ENCODE measurements at regions not wholly inside any gene's neighbourhood (a gene's known extent, or its start where the extent isn't known, plus 50 kb on each side); places are given as distances from the start of the nearest gene placed in this dataset.

DNA sequence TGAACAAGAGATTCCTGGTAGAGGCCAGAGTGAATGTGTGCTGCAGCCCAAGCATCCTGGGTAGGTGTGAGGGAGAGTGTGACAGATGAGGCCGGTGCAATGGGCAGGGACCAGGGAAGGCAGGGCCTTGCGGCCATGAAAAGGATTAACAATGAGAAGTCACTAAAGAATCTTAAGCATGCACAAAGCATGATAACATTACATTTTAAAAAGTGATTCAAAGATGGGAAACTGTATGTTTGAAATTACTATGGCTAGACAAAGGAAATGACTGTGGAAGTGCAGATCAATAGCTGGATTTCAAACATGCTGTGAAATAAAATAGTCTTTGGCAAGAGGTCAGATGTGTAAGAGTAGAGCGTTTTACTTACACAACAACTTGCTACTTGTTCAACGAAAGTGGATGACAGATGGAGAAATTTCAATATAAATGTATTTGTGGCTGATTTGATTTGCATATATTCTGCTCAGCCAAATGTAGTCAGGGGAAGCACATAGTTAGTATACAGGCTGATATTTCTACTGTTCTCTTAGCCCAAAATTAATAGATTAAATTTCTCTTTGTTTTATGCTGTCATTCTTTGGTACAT, 175.5 kb downstream of the CCDC59 start:
- no TSS peak for BruUV-seq (replicated peaks)
- Histone ChIP-seq H3K27me3 (replicated peaks; ENCODE audit: insufficient read depth, low read depth, low read length, poor library complexity) (no peaks in the 10 kb centered on the region), H3K4me3 (ENCODE audit: low read depth, low read length, poor library complexity, severe bottlenecking) (no peak overlapping the region), H3K27ac (ENCODE audit: low read depth, low read length, poor library complexity, severe bottlenecking) (no peak overlapping the region), H3K4me1 (ENCODE audit: insufficient read depth, low read length, poor library complexity, severe bottlenecking) (no peaks in the 10 kb centered on the region), H3K9me3 (ENCODE audit: low read depth, low read length, poor library complexity, severe bottlenecking) (no peaks in the 10 kb centered on the region), H3K36me3 (ENCODE audit: insufficient read depth, low read length, poor library complexity, severe bottlenecking) (no peaks in the 10 kb centered on the region)
- POLR2A ChIA-PET (ENCODE audit: low non-redundant PET), result no interaction called here
- CTCF ChIA-PET, result no interaction called here
- intact Hi-C loops (cut with micrococcal nuclease; ENCODE audit: unreplicated experiment), result no loop called here
- peak; percentile 24 for DNase-seq (ENCODE audit: low spot score)
- TF ChIP-seq EZH2 (IDR thresholded peaks at IDR 0.05; ENCODE audit: borderline replicate concordance, low read depth, low read length, poor library complexity, severe bottlenecking) (no peak), CTCF (conservative IDR thresholded peaks at IDR 0.05; ENCODE audit: low read depth, low read length) (no peak)

DNA sequence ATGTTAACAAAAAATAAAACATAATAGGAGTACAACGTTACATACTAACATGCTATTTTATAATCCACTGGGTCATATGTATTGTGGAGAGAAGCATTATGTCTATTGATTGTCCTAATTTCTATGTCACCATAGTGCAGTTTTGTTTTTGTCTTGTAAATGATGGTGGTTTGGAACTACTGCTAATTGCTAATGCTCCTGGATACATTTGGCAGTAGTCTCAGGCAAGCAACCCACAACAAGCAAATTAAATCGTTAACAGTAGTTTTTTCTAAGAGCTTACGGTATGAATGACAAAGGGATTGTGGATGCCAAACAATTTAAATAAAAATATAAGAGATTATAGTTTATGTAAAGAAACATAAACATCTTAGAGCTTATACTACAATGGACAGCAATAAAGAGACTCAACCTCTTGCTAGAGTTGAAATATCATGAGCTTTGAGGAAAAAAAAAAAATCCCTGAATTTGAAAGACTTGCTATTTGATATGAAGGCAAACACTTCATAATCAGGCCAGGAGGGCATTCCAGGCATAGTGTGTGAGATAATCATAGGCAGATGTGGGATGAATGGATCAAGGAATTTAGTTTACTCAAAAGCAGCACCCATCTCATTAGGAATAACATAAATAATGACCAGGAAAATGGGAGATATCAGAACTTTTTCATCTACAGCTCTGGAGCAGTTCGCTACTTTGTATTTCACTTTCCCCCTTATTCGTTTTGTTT, 181.3 kb downstream of the CCDC59 start:
- no peaks in the 10 kb centered on the region for H3K27me3 ChIP-seq (replicated peaks; ENCODE audit: insufficient read depth, low read depth, low read length, poor library complexity)
- H3K4me3 ChIP-seq (ENCODE audit: low read depth, low read length, poor library complexity, severe bottlenecking), result no peak overlapping the region
- no peak for DNase-seq (ENCODE audit: low spot score)
- ChIA-PET CTCF (no interaction called here), POLR2A (ENCODE audit: low non-redundant PET) (no interaction called here)
- no peaks in the 10 kb centered on the region for H3K4me1 ChIP-seq (ENCODE audit: insufficient read depth, low read length, poor library complexity, severe bottlenecking)
- H3K27ac ChIP-seq (ENCODE audit: low read depth, low read length, poor library complexity, severe bottlenecking), result no peak overlapping the region
- TF ChIP-seq EZH2 (IDR thresholded peaks at IDR 0.05; ENCODE audit: borderline replicate concordance, low read depth, low read length, poor library complexity, severe bottlenecking) (no peak), CTCF (conservative IDR thresholded peaks at IDR 0.05; ENCODE audit: low read depth, low read length) (no peak)
- intact Hi-C loops (cut with micrococcal nuclease; ENCODE audit: unreplicated experiment), result no loop called here
- BruUV-seq (replicated peaks), result no TSS peak
- no peaks in the 10 kb centered on the region for H3K9me3 ChIP-seq (ENCODE audit: low read depth, low read length, poor library complexity, severe bottlenecking)
- H3K36me3 ChIP-seq (ENCODE audit: insufficient read depth, low read length, poor library complexity, severe bottlenecking), result no peaks in the 10 kb centered on the region

DNA sequence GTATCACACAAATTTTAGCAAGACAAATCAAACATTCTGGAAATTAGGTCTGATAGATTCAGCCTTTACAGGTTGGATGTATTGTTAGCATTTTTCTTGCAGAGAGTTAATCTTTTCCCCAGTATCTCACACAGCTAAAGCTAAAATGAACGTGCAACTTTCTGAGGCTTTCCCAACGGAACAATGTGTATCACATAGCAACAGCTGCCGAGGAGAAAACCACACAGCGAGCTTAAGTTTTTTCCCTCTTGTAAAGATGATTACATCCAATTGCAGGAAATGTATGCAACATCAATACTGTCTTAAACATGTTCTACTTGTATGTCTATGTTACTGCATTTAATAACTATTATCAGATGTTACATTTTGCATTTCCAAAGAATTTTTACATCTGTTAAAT, 182.2 kb downstream of the CCDC59 start:
- H3K4me3 ChIP-seq (ENCODE audit: low read depth, low read length, poor library complexity, severe bottlenecking), result no peak overlapping the region
- no TSS peak for BruUV-seq (replicated peaks)
- no peak for DNase-seq (ENCODE audit: low spot score)
- no peaks in the 10 kb centered on the region for H3K4me1 ChIP-seq (ENCODE audit: insufficient read depth, low read length, poor library complexity, severe bottlenecking)
- ChIA-PET POLR2A (ENCODE audit: low non-redundant PET) (no interaction called here), CTCF (no interaction called here)
- TF ChIP-seq CTCF (conservative IDR thresholded peaks at IDR 0.05; ENCODE audit: low read depth, low read length) (no peak), EZH2 (IDR thresholded peaks at IDR 0.05; ENCODE audit: borderline replicate concordance, low read depth, low read length, poor library complexity, severe bottlenecking) (no peak)
- H3K36me3 ChIP-seq (ENCODE audit: insufficient read depth, low read length, poor library complexity, severe bottlenecking), result no peaks in the 10 kb centered on the region
- intact Hi-C loops (cut with micrococcal nuclease; ENCODE audit: unreplicated experiment), result no loop called here
- H3K9me3 ChIP-seq (ENCODE audit: low read depth, low read length, poor library complexity, severe bottlenecking), result no peaks in the 10 kb centered on the region
- no peak overlapping the region for H3K27ac ChIP-seq (ENCODE audit: low read depth, low read length, poor library complexity, severe bottlenecking)
- H3K27me3 ChIP-seq (replicated peaks; ENCODE audit: insufficient read depth, low read depth, low read length, poor library complexity), result no peaks in the 10 kb centered on the region

All from A673 (cell line).